Activated CD4-positive, CD25-positive, alpha-beta regulatory T cell treated with anti-CD3 and anti-CD28 coated beads, Interleukin-2, amount 50 U/mL, for 16 hours (primary cell): ENCODE measurements at regions not wholly inside any gene's neighbourhood (a gene's known extent, or its start where the extent isn't known, plus 50 kb on each side); places are given as distances from the start of the nearest gene placed in this dataset.
"Not testable (repeated sequence)": the region's sequence is repeated elsewhere in the genome, so short reads cannot be mapped to it uniquely, and the experiment has no call there.

Source experiments
- DNase-seq: peaks from one replicate; pipeline ENCODE4 v3.0.0-alpha.2; 2020; ENCODE audit warnings: low read depth, low spot score

DNA sequence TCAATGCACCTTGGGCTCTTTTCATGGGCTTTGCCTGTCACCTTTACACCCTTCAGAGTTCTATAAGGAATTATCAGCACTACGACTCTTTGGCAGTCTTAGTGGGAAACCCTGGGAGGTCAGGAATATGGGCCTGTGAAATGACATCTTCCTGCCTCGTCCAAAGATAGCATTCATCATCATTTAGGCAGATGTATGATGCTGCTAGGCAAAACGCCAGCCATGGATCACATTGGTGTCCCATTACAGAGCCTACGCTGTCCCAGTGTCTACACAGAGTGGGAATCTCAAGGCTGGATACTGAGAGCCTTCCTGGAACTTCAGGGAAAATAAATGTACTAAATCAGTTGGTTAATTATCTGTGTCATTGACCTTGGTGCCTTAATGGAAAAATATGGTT, 259.4 kb upstream of the CELF2 start:
- DNase-seq = no peak

DNA sequence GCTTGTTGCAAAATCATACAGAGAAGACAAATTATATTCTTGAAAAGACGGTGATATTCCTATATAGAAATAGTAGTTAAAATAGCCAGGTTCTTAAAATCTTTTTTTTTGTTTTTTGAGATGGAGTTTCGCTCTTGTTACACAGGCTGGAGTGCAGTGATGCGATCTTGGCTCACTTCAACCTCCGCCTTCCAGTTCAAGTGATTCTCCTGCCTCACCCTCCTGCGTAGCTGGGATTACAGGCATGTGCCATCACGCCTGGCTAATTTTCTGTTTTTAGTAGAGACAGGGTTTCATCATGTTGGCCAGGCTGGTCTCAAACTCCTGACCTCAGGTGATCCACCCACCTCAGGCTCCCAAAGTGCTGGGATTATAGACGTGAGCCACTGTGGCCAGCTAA, 257.9 kb upstream of the CELF2 start:
- DNase-seq = not testable (repeated sequence)

DNA sequence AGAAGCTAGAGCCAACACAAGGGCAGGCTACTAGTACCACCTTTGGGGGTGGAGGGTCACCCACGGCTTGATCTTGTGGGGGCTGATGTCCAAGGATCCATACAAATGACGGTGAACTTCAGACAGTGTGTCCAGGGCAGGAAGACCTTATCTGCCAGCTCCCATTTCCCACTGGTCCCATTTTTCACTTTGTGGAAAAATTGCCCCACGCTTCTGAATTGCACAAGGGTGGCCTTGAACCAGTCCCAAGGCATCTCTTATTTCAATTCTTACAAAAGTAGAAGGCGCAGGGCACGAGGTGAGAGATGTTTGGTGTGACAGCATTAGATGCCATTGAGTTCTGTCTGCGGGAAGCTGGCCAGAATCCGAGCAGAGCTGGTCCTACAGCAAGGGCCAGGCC, 252.7 kb upstream of the CELF2 start:
- DNase-seq = no peak

GRCh38 chr10:10772411-10772810, 245.3 kb upstream of the CELF2 start:
- DNase-seq = no peak

DNA sequence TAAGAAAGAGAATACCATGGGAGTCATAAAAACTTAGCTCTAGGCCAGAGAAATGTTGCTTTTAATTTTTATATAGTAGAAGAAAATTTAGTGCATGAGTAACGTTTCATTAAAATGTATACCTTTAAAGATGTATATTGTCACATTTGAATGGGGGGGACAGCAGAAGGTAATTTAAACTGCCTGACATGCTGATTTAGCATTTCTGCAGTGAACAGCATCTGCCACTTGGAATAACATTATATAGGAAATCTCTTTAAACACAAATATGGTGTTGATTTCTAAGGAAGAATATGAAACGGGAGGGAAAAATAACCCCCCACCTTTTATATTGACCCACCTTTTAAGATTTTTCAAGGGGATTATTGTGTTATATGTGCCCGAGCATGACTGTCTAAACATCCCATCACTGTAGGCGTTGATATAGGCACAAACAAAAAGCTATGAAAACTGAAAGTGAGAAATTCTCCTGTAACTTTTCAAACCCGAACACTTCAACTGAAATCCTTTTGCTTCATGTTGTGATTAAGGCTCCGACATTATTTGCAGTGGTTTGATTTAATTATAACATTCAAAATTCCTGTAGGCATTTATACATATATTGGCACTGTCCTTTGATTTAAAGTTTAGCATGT, 244.7 kb upstream of the CELF2 start:
- DNase-seq = no peak

DNA sequence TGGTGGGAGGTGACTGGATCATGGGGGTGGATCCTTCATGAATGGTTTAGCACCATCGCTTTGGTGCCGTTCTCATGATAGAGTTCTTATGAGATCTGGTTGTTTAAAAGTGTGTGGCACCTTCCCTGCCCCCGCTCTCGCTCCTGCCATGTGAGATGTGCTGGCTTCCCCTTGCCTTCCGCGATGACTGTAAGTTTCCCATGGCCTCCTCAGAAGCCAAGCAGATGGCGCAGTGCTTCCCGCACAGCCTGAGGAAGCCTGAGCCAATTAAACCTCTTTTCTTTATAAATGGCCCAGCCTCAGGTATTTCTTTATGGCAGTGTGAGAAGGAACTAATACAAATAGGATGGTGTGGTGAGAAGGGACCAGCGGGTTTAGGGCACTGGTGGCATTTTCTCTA, 243.3 kb upstream of the CELF2 start:
- no peak for DNase-seq

GRCh38 chr10:10776363-10776762, 241.3 kb upstream of the CELF2 start:
- DNase-seq = no peak

GRCh38 chr10:10777279-10777678, 240.4 kb upstream of the CELF2 start:
- no peak for DNase-seq

- no peak for DNase-seq
Measured at GRCh38 chr10:10777723-10778122, 239.9 kb upstream of the CELF2 start.

DNA sequence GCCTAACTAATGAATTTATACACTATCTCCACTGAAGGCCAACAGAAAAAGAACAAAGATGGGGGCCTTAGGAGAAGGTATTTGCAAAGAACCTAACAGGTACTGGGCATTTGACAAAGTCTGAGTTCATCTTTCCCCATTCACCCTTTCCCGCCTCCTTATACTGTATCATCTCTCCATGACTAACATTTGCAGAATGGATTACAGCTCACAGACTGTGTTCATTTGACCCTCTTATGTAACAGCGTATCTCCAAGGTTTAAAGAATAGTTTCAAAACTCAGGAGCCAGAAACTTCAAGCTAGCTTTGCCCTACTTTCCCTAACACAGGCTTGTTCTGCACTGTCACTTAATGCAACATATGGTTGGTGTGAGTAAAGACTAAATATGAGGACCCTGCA, 238.7 kb upstream of the CELF2 start:
- DNase-seq = no peak

GRCh38 chr10:10779511-10779910, 238.2 kb upstream of the CELF2 start:
- DNase-seq = no peak

- DNase-seq = no peak
Measured at GRCh38 chr10:10780746-10781145, 236.9 kb upstream of the CELF2 start.

GRCh38 chr10:10782603-10783002, 235.1 kb upstream of the CELF2 start:
- no peak for DNase-seq

GRCh38 chr10:10785627-10786026, 232.0 kb upstream of the CELF2 start:
- no peak for DNase-seq

DNA sequence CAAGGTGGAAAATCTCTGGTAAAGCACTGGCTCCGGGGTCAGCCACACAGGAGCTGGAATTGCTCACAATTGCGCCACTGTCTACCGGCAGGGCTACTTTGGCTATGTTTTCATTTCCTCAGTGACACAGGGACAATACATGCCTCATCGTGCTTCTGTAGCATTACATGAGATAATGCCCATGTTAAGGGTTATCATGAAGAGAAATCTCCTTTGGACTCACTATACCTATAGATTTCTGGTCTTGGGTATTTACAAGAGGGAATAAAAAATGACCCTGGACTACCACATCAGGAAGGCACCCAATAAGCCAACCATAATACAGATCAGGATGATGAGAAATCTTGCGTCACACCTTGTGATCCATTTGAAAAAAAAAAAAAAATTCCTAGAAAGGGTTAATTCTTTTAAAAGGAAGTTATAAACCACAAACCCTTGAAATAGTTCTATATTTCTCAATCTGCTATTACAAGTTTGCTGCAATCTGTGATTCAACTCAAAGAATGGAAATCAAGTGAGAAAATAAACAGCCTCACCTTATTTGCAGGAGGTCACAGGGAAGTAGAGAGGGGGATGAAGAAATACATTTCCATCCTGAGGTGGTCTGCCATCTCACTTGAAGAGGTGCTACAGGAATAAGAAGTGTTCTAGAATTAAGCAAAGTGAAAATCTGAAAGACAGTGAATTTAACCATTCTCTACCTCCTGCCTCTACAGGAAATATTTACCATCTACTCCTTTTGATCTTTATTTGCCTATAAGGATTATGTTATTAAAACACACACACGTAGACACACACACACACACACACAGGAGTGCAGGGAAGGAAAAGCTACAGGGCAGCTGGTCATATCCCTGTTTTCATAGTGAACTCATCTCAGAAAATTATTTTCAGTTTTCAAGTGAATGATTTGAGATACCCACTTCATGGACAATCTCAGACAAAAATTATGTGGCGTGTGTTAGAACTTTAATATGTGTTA, 231.3 kb upstream of the CELF2 start:
- DNase-seq = no peak

- no peak for DNase-seq
Measured at GRCh38 chr10:10787586-10787985, 230.1 kb upstream of the CELF2 start.

DNA sequence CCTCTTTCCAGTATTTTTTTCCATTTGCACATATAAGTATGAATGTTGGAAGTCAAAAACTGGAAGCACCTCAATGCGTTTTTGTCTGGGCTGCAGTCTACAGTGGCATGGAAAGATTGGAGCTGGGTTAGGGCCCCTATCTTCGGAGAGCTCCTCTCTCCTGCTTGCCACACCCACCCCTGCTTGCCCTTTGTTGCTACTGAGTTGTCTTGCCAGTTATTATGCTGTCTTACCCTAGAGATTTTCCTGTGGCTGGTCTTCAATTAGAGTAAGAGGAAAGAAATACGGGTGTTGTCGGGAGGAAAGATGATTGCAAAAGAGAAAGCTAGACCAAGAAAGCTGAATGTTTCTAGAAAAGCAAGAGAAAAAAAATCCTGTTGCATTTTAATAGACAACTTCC, 228.9 kb upstream of the CELF2 start:
- no peak for DNase-seq

GRCh38 chr10:10791869-10792268, 225.8 kb upstream of the CELF2 start:
- DNase-seq = no peak

DNA sequence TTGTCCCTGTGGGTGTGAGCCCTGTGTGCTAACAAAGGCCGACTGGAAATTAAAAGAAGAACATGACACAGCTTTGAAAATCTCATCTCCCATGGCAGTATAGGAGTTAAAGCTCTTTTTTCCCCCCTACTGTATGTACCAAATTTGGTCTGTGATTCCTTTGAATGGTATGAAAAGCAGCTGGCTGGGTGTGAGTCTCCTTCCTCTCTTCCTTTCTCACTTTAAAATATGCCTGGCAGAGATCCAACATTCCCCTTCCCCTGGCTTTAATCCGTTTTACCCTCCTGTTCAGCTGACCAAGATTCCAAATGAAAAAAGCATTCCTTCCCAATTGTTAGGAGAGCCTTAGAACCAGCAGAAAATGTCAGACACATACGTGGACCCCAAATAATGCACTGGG, 225.0 kb upstream of the CELF2 start:
- no peak for DNase-seq

GRCh38 chr10:10794046-10794445, 223.6 kb upstream of the CELF2 start:
- DNase-seq = no peak

GRCh38 chr10:10794791-10795191, 222.9 kb upstream of the CELF2 start:
- DNase-seq = no peak

GRCh38 chr10:10796061-10796773, 221.5 kb upstream of the CELF2 start:
- no peak for DNase-seq
